ENCODE measurements at regions not wholly inside any gene's neighbourhood (a gene's known extent, or its start where the extent isn't known, plus 50 kb on each side); places are given as distances from the start of the nearest gene placed in this dataset.

DNA sequence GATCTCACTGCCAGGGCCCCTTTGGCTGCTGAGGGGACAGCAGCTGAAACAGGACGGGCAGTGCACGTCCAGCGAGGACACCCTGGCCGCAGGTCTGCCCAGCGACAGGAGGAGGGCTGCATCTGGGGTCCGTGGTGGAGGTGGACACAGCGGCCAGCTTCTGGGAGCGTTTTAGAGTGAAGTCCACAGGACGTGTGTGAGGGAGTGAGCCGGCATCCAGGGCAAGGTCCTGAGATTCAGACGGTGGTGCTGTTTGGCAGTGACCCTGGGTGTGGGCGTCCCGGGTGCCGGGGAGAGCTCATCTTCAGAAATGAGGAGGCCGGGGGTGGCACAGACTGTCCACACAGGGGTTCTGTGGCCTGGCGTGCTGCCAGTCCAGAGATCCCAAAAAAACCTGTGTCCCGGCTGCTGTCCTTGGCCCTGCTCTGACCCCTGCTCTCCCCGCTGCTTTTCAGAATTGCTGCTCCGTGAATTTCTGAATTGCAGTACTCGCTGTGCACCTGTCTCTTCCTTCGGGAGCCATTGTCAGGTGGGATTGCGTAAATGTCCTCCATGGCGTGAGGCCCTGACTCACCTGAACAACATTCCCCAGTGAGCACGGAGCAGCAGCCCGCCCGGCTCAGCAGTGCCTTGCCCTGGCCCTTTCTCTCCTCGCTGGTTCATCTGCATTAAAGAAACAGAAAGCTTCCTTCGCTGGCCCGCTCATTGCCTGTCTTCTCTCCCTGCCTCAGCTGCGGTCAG lies 183.5 kb upstream of the C14orf180 start:
- Histone ChIP-seq H3K27ac (ENCODE audit: low read depth in 1 of 2, low read length in 2 of 2) (no peak overlapping the region), H3K36me3 (replicated peaks in 1 of 2; ENCODE audit: control insufficient read depth in 1 of 2, insufficient read depth in 2 of 2, low read length in 2 of 2) (no peaks in the 10 kb centered on the region), H3K9me3 (replicated peaks in 1 of 2; ENCODE audit: control insufficient read depth in 1 of 2, insufficient read depth in 1 of 2, low read length in 2 of 2) (peaks cover 11 to 37% of the 10 kb centered on the region in 2 donors), H3K27me3 (ENCODE audit: control insufficient read depth in 2 of 2, insufficient read depth in 2 of 2, low read length in 2 of 2) (no peaks in the 10 kb centered on the region), H4K20me1 (ENCODE audit: insufficient read depth, low read length) (no peaks in the 10 kb centered on the region), H3K9ac (ENCODE audit: insufficient read depth, low read length, poor library complexity, severe bottlenecking) (no peak overlapping the region), H3K79me2 (ENCODE audit: insufficient read depth, low read length) (no peaks in the 10 kb centered on the region), H3K4me2 (replicated peaks; ENCODE audit: extremely low read depth, low read length, poor library complexity, severe bottlenecking) (no peak overlapping the region), H2AFZ (ENCODE audit: insufficient read depth, low read depth, low read length, poor library complexity, severe bottlenecking) (no peak overlapping the region), H3K4me1 (ENCODE audit: control insufficient read depth in 1 of 2, insufficient read depth in 2 of 2, low read length in 2 of 2) (peaks cover 7 to 13% of the 10 kb centered on the region in 2 donors), H3K4me3 (replicated peaks in 1 of 3; ENCODE audit: low read depth in 2 of 3, low read length in 3 of 3) (no peak overlapping the region)
- intact Hi-C loops (cut with micrococcal nuclease): no loop called here
- no peak overlapping the region for H3K4me3 Mint-ChIP-seq
- H3K4me1 Mint-ChIP-seq: peaks cover 20% of the 10 kb centered on the region
- peaks cover 17 to 31% (median 24%) of the 10 kb centered on the region in 3 donors for H3K27me3 Mint-ChIP-seq (ENCODE audit: low read depth in 3 of 3)
- 93% methylated on average over 28 of the region's 30 CpGs for WGBS (ENCODE audit: insufficient coverage)
- no peak for DNase-seq
- no peaks in the 10 kb centered on the region for H3K36me3 Mint-ChIP-seq
- TF ChIP-seq, protein P1, sequence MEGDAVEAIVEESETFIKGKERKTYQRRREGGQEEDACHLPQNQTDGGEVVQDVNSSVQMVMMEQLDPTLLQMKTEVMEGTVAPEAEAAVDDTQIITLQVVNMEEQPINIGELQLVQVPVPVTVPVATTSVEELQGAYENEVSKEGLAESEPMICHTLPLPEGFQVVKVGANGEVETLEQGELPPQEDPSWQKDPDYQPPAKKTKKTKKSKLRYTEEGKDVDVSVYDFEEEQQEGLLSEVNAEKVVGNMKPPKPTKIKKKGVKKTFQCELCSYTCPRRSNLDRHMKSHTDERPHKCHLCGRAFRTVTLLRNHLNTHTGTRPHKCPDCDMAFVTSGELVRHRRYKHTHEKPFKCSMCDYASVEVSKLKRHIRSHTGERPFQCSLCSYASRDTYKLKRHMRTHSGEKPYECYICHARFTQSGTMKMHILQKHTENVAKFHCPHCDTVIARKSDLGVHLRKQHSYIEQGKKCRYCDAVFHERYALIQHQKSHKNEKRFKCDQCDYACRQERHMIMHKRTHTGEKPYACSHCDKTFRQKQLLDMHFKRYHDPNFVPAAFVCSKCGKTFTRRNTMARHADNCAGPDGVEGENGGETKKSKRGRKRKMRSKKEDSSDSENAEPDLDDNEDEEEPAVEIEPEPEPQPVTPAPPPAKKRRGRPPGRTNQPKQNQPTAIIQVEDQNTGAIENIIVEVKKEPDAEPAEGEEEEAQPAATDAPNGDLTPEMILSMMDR (IDR thresholded peaks at IDR 0.05): no peak
- peak overlapping the region in 1 of 7 donors; percentile 10 for H3K27ac Mint-ChIP-seq
- peaks cover 18 to 34% (median 29%) of the 10 kb centered on the region in 7 donors for H3K9me3 Mint-ChIP-seq

DNA sequence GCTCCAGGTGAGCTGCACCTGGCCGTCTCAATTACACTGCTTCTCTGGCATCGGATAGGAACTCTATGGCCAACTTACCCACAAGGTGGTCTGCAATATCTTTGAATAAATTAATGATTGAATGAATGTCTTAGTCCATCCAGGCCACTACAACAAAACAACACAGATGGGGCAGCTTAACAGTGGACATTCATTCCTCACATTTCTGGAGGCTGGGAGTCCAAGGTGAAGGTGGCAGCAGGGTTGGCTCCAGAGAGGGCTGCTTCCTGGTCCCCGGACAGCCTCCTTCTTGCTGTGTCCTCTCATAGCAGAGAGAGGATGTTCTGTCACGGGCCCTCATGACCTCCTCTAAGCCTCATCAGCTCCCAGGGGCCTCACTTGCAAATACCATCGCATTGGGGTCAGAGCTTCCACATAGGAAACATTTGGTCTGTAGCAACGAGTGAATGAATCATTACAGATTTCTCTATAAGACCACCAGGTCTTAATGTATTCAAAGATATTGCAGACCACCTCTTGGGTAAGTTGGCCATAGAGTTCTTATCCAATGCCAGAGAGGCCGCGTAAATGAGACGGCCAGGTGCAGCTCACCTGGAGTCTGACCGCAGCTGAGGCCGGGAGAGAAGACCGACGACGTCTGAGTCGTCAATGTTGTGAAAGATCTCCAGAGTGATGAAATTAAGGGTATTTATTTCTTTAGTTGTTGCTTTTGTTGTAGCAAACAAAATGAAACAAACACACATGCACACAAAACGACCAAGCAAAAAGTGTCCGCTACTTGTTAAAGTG lies 182.7 kb upstream of the C14orf180 start:
- no peak overlapping the region for H2AFZ ChIP-seq (ENCODE audit: insufficient read depth, low read depth, low read length, poor library complexity, severe bottlenecking)
- no peaks in the 10 kb centered on the region for H4K20me1 ChIP-seq (ENCODE audit: insufficient read depth, low read length)
- no peak for DNase-seq
- WGBS (ENCODE audit: insufficient coverage): 93% methylated on average over 7 of the region's 17 CpGs
- H3K36me3 ChIP-seq (replicated peaks in 1 of 2; ENCODE audit: control insufficient read depth in 1 of 2, insufficient read depth in 2 of 2, low read length in 2 of 2): no peaks in the 10 kb centered on the region
- no peaks in the 10 kb centered on the region for H3K27me3 ChIP-seq (ENCODE audit: control insufficient read depth in 2 of 2, insufficient read depth in 2 of 2, low read length in 2 of 2)
- Mint-ChIP-seq H3K27me3 (ENCODE audit: low read depth in 3 of 3) (peaks cover 16 to 26% (median 20%) of the 10 kb centered on the region in 3 donors), H3K27ac (no peak overlapping the region), H3K4me1 (peaks cover 20% of the 10 kb centered on the region), H3K9me3 (peaks cover 18 to 34% (median 29%) of the 10 kb centered on the region in 7 donors), H3K4me3 (no peak overlapping the region), H3K36me3 (no peaks in the 10 kb centered on the region)
- TF ChIP-seq, protein P1 (IDR thresholded peaks at IDR 0.05): no peak
- H3K9ac ChIP-seq (ENCODE audit: insufficient read depth, low read length, poor library complexity, severe bottlenecking): no peak overlapping the region
- H3K4me1 ChIP-seq (ENCODE audit: control insufficient read depth in 1 of 2, insufficient read depth in 2 of 2, low read length in 2 of 2): peaks cover 7 to 13% of the 10 kb centered on the region in 2 donors
- H3K79me2 ChIP-seq (ENCODE audit: insufficient read depth, low read length): no peaks in the 10 kb centered on the region
- intact Hi-C loops (cut with micrococcal nuclease): no loop called here
- peaks cover 11 to 37% of the 10 kb centered on the region in 2 donors for H3K9me3 ChIP-seq (replicated peaks in 1 of 2; ENCODE audit: control insufficient read depth in 1 of 2, insufficient read depth in 1 of 2, low read length in 2 of 2)
- H3K4me2 ChIP-seq (replicated peaks; ENCODE audit: extremely low read depth, low read length, poor library complexity, severe bottlenecking): no peak overlapping the region
- no peak overlapping the region for H3K27ac ChIP-seq (ENCODE audit: low read depth in 1 of 2, low read length in 2 of 2)
- no peak overlapping the region for H3K4me3 ChIP-seq (replicated peaks in 1 of 3; ENCODE audit: low read depth in 2 of 3, low read length in 3 of 3)

Measured in CD14-positive monocyte (primary cell).